ENCODE measurements at regions not wholly inside any gene's neighbourhood (a gene's known extent, or its start where the extent isn't known, plus 50 kb on each side); places are given as distances from the start of the nearest gene placed in this dataset.

GRCh38 chr12:90485560-90485959 is 469.4 kb downstream of the CCER1 start:
- no peak for DNase-seq
- Histone ChIP-seq H3K27ac (no peak overlapping the region), H3K4me3 (no peak overlapping the region), H3K27me3 (replicated peaks in 1 of 7) (no peaks in the 10 kb centered on the region), H3K4me1 (no peaks in the 10 kb centered on the region), H3K36me3 (no peaks in the 10 kb centered on the region), H3K9me3 (peaks cover 0 to 11% (median 7%) of the 10 kb centered on the region in 8 donors)
- intact Hi-C loops (cut with DNase I; ENCODE audit: low total_unique reads), result no loop called here
- TF ChIP-seq CTCF (IDR thresholded peaks at IDR 0.05 in 8 of 11, conservative IDR thresholded peaks at IDR 0.05 in 3 of 11) (no peak), POLR2AphosphoS5 (IDR thresholded peaks at IDR 0.05) (no peak), POLR2A (IDR thresholded peaks at IDR 0.05) (no peak)

- Histone ChIP-seq H3K4me1 (no peaks in the 10 kb centered on the region), H3K9me3 (no peaks in the 10 kb centered on the region), H3K27ac (no peak overlapping the region), H3K27me3 (replicated peaks in 1 of 7) (no peaks in the 10 kb centered on the region), H3K4me3 (no peak overlapping the region), H3K36me3 (no peaks in the 10 kb centered on the region)
- WGBS, 5 donors, result 49 to 68% (median 56%) methylated on average over 2 of the region's 2 CpGs
- no peak for DNase-seq
- TF ChIP-seq POLR2A (IDR thresholded peaks at IDR 0.05), result no peak
- no peak for TF ChIP-seq CTCF (IDR thresholded peaks at IDR 0.05 in 8 of 11, conservative IDR thresholded peaks at IDR 0.05 in 3 of 11)
- no peak for TF ChIP-seq POLR2AphosphoS5 (IDR thresholded peaks at IDR 0.05)
- intact Hi-C loops (cut with DNase I; ENCODE audit: low total_unique reads), result no loop called here
Measured at GRCh38 chr12:90484094-90484493, 470.9 kb downstream of the CCER1 start.

- no peak for DNase-seq
- no peaks in the 10 kb centered on the region for H3K36me3 ChIP-seq
- H3K4me3 ChIP-seq, result no peak overlapping the region
- intact Hi-C loops (cut with DNase I; ENCODE audit: low total_unique reads), result no loop called here
- no peaks in the 10 kb centered on the region for H3K4me1 ChIP-seq
- no peaks in the 10 kb centered on the region for H3K9me3 ChIP-seq
- TF ChIP-seq POLR2AphosphoS5 (IDR thresholded peaks at IDR 0.05) (no peak), CTCF (IDR thresholded peaks at IDR 0.05 in 8 of 11, conservative IDR thresholded peaks at IDR 0.05 in 3 of 11) (no peak), POLR2A (IDR thresholded peaks at IDR 0.05) (no peak)
- H3K27ac ChIP-seq, result no peak overlapping the region
- WGBS, 5 donors, result 58 to 70% (median 59%) methylated on average over 1 of the region's 1 CpG
- H3K27me3 ChIP-seq (replicated peaks in 1 of 7), result no peaks in the 10 kb centered on the region
Measured at GRCh38 chr12:90481748-90482147, 473.2 kb downstream of the CCER1 start.

GRCh38 chr12:90479237-90479636 is 475.7 kb downstream of the CCER1 start:
- Histone ChIP-seq H3K4me3 (no peak overlapping the region), H3K4me1 (no peaks in the 10 kb centered on the region)
- WGBS, 5 donors, result 79 to 97% (median 90%) methylated on average over 1 of the region's 1 CpG

More at GRCh38 chr12:90479237-90479636, 475.7 kb downstream of the CCER1 start:
- no peak overlapping the region for H3K27ac ChIP-seq
- intact Hi-C loops (cut with DNase I; ENCODE audit: low total_unique reads), result no loop called here
- TF ChIP-seq POLR2AphosphoS5 (IDR thresholded peaks at IDR 0.05) (no peak), CTCF (IDR thresholded peaks at IDR 0.05 in 8 of 11, conservative IDR thresholded peaks at IDR 0.05 in 3 of 11) (no peak), POLR2A (IDR thresholded peaks at IDR 0.05) (no peak)
- DNase-seq, result no peak
- H3K36me3 ChIP-seq, result no peaks in the 10 kb centered on the region
- no peaks in the 10 kb centered on the region for H3K9me3 ChIP-seq
- no peaks in the 10 kb centered on the region for H3K27me3 ChIP-seq (replicated peaks in 1 of 7)

Measured in spleen (tissue), 11 donors.